GM12878 (cell line): ENCODE measurements at regions not wholly inside any gene's neighbourhood (a gene's known extent, or its start where the extent isn't known, plus 50 kb on each side); places are given as distances from the start of the nearest gene placed in this dataset.

Source experiments
- ATAC-seq: fragments of 200-7000 bp; cut with Tn5 transposase; 3 replicates; pipeline ENCODE4 v1.9.1; 2020; ENCODE audit warnings: mild to moderate bottlenecking, moderate library complexity
- BruUV-seq: library from RNA; stranded (reverse); fragments of 400-500 nt; replicated peaks from 2 replicates; lab custom pipeline; 2021; lab: Mats Ljungman, UMichigan
- CTCF ChIA-PET: fragments of 300-600 bp; sonication (Branson Sonifier 250); formaldehyde crosslinking; extraction: SDS; loops from one replicate; lab custom pipeline; 2021; ENCODE audit warnings: inconsistent platforms; lab: Yijun Ruan, JAX
- POLR2A ChIA-PET: fragments of 350-600 bp; formaldehyde crosslinking; extraction: SDS; loops from one replicate; lab custom pipeline; 2021; ENCODE audit warnings: inconsistent platforms; lab: Charles Lee
- RAD21 ChIA-PET: fragments of 300-600 bp; sonication (Branson Sonifier 250); formaldehyde crosslinking; loops from one replicate; lab custom pipeline; 2023; ENCODE audit warnings: antibody characterized with exemption; ENCODE audit not compliant: unreplicated experiment; lab: Charles Lee
- SMC1A ChIA-PET: fragments of 300-600 bp; sonication (Branson Sonifier 250); formaldehyde crosslinking; loops from one replicate; lab custom pipeline; 2023; ENCODE audit not compliant: unreplicated experiment, uncharacterized antibody; lab: Charles Lee
- DNase-seq: peaks from one replicate; pipeline ENCODE4 v3.0.0-alpha.2; 2011; ENCODE audit warnings: low read depth, low spot score
- FAIRE-seq: peaks from 3 replicates; lab custom pipeline; 2011; peaks lifted over from hg19 to GRCh38; lab: Jason Lieb, UNC
- H2AFZ ChIP-seq: 2 replicates; pipeline ENCODE4 v1.6.0; 2011; ENCODE audit warnings: low read depth, low read length, control low read depth; ENCODE audit not compliant: control insufficient read depth
- H3K27ac ChIP-seq: 2 replicates; pipeline ENCODE4 v1.5.1; 2011; ENCODE audit warnings: control low read depth; ENCODE audit not compliant: control insufficient read depth, insufficient read depth
- H3K27me3 ChIP-seq, 2 experiments: replicated peaks in 1 of 2; 2 replicates each; pipeline versions ENCODE4 v1.6.0 to v1.6.1; 2011; ENCODE audit warnings: low read length in 1 of 2; ENCODE audit not compliant: control insufficient read depth in 2 of 2, insufficient read depth in 2 of 2
- H3K36me3 ChIP-seq, 2 experiments: 2 replicates each; pipeline ENCODE4 v1.5.1; 2011; ENCODE audit warnings: low read length in 1 of 2; ENCODE audit not compliant: control insufficient read depth in 2 of 2, insufficient read depth in 2 of 2
- H3K4me1 ChIP-seq: 2 replicates; pipeline ENCODE4 v1.6.1; 2011; ENCODE audit warnings: mild to moderate bottlenecking, low read length, moderate library complexity, mixed read lengths; ENCODE audit not compliant: control insufficient read depth, insufficient read depth
- H3K4me2 ChIP-seq: 2 replicates; pipeline ENCODE4 v1.6.0; 2011; ENCODE audit warnings: control low read depth; ENCODE audit not compliant: control insufficient read depth, insufficient read depth
- H3K4me3 ChIP-seq: fragments of 200-600 bp; sonication (generic); 2 replicates; pipeline ENCODE4 v1.5.1; 2016
- H3K79me2 ChIP-seq: 2 replicates; pipeline ENCODE4 v1.6.0; 2011; ENCODE audit warnings: low read length; ENCODE audit not compliant: control insufficient read depth, insufficient read depth
- H3K9ac ChIP-seq: 2 replicates; pipeline ENCODE4 v1.8.0; 2011; ENCODE audit warnings: low read length, control low read depth, mixed read lengths; ENCODE audit not compliant: control insufficient read depth, insufficient read depth
- H3K9me3 ChIP-seq: replicated peaks from 3 replicates; pipeline ENCODE4 v1.5.1; 2011; ENCODE audit warnings: mild to moderate bottlenecking, low read length; ENCODE audit not compliant: control insufficient read depth, insufficient read depth
- H4K20me1 ChIP-seq: 2 replicates; pipeline ENCODE4 v1.6.0; 2011; ENCODE audit not compliant: control insufficient read depth, insufficient read depth
- ATF3 ChIP-seq: IDR thresholded peaks from 2 replicates; pipeline ENCODE4 v1.6.1; 2011; ENCODE audit warnings: low read depth, mild to moderate bottlenecking, low read length, moderate library complexity, borderline replicate concordance; ENCODE audit errors: extremely low read depth
- ATF7 ChIP-seq: fragments of 450-650 bp; IDR thresholded peaks from 2 replicates; pipeline ENCODE4 v1.6.1; 2016; ENCODE audit warnings: low read depth, mild to moderate bottlenecking
- CTCF ChIP-seq, 3 experiments: IDR thresholded peaks in 2 of 3; conservative IDR thresholded peaks in 1 of 3; 2 replicates each; pipeline ENCODE4 v1.5.1; 2011; ENCODE audit warnings: low read depth in 3 of 3, low read length in 3 of 3, mild to moderate bottlenecking in 3 of 3, control low read depth in 2 of 3, moderate library complexity in 2 of 3, inconsistent platforms in 1 of 3, mixed read lengths in 1 of 3; ENCODE audit not compliant: control insufficient read depth in 2 of 3, insufficient read depth in 1 of 3; ENCODE audit errors: extremely low read depth in 1 of 3
- HDAC6 ChIP-seq: fragments of 200-600 bp; sonication (generic); IDR thresholded peaks from one replicate; pipeline ENCODE4 v1.8.0; 2017; ENCODE audit warnings: antibody characterized with exemption; ENCODE audit not compliant: unreplicated experiment
- NBN ChIP-seq: fragments of 450-650 bp; IDR thresholded peaks from 2 replicates; pipeline ENCODE4 v1.6.1; 2016
- NR2C1 ChIP-seq: fragments of 450-650 bp; IDR thresholded peaks from 2 replicates; pipeline ENCODE4 v1.6.1; 2017; ENCODE audit warnings: antibody characterized with exemption, mild to moderate bottlenecking, moderate library complexity
- POU2F2 ChIP-seq: IDR thresholded peaks from 3 replicates; pipeline ENCODE4 v1.6.1; 2011; ENCODE audit warnings: low read depth, mild to moderate bottlenecking, low read length, borderline replicate concordance
- RAD21 ChIP-seq: IDR thresholded peaks from 2 replicates; pipeline ENCODE4 v1.6.1; 2011; ENCODE audit warnings: mild to moderate bottlenecking, low read depth, low read length, moderate library complexity; ENCODE audit not compliant: insufficient read depth
- SMAD5 ChIP-seq: IDR thresholded peaks from 2 replicates; pipeline ENCODE4 v1.6.1; 2016; ENCODE audit warnings: antibody characterized with exemption, low read depth
- SMC3 ChIP-seq: IDR thresholded peaks from 2 replicates; pipeline ENCODE4 v1.6.1; 2011; ENCODE audit warnings: low read length, improper control_type of control experiment, borderline replicate concordance
- SRF ChIP-seq, 2 experiments: IDR thresholded peaks; 2 replicates each; pipeline ENCODE4 v1.6.1; 2011; ENCODE audit warnings: low read depth in 2 of 2, low read length in 2 of 2, mild to moderate bottlenecking in 1 of 2, moderate library complexity in 1 of 2
- YY1 ChIP-seq: IDR thresholded peaks from 2 replicates; pipeline ENCODE4 v1.6.1; 2011; ENCODE audit warnings: low read depth, mild to moderate bottlenecking, low read length
- WGBS: methylation state at CpG from one replicate; pipeline ENCODE4 v1.1.6; 2016; ENCODE audit warnings: low lambda C conversion rate; ENCODE audit not compliant: insufficient replicate concordance, insufficient coverage; ENCODE audit errors: missing lambda C conversion rate; 5-methylcytosine and 5-hydroxymethylcytosine counted together
- in situ Hi-C: fragments of 300-500 bp; cut with MboI; formaldehyde crosslinking; loops from 9 replicates; pipeline ENCODE4 v1.14.3; 2018; ENCODE audit warnings: mixed read lengths
- intact Hi-C: fragments of 100-400 bp; cut with micrococcal nuclease; formaldehyde crosslinking; loops from one replicate; pipeline ENCODE4 v1.14.2; 2022; ENCODE audit not compliant: unreplicated experiment
- TF ChIP-seq, protein P1 (sequence below): fragments of 450-650 bp; IDR thresholded peaks from 2 replicates; pipeline ENCODE4 v1.6.1; 2017; ENCODE audit warnings: low read depth, mild to moderate bottlenecking, moderate library complexity
- TF ChIP-seq, protein P2 (sequence below): fragments of 450-650 bp; IDR thresholded peaks from 2 replicates; pipeline ENCODE4 v1.6.1; 2016; ENCODE audit warnings: mild to moderate bottlenecking
- TF ChIP-seq, protein P3 (sequence below): fragments of 450-650 bp; IDR thresholded peaks from 2 replicates; pipeline ENCODE4 v1.6.1; 2014; ENCODE audit warnings: mild to moderate bottlenecking

GRCh38 chr18:25921677-25922421 lies 168.6 kb downstream of the SS18 start:
- Histone ChIP-seq H3K9ac (no peak overlapping the region), H3K27me3 (no peaks in the 10 kb centered on the region), H3K27ac (no peak overlapping the region), H3K9me3 (no peaks in the 10 kb centered on the region), H2AFZ (peak overlapping the region; percentile 96), H3K4me3 (no peak overlapping the region), H3K4me2 (peak overlapping the region; percentile 60; the same call in 1 of the 2 replicates), H4K20me1 (no peaks in the 10 kb centered on the region), H3K36me3 (no peaks in the 10 kb centered on the region), H3K4me1 (no peaks in the 10 kb centered on the region), H3K79me2 (no peaks in the 10 kb centered on the region)
- intact Hi-C loops (loop anchor here (1.0 kb wide), 2 partner anchors 96 to 237 kb away; no protein-coding TSS in a partner anchor), in situ Hi-C loops (loop anchor here (10.0 kb wide), 1 partner anchor 233 kb away; no protein-coding TSS in a partner anchor)
- ChIA-PET CTCF (interaction anchor here (0.6 to 1.7 kb wide), 19 partner anchors 12 to 896 kb away, joined by 3 to 11 read pairs (median 3); no protein-coding TSS in a partner anchor), POLR2A (no interaction called here), RAD21 (interaction anchor here (0.7 to 1.7 kb wide), 6 partner anchors 74 to 462 kb away, joined by 3 to 13 read pairs (median 6); no protein-coding TSS in a partner anchor), SMC1A (interaction anchor here (0.5 to 2.9 kb wide), 8 partner anchors 10 to 458 kb away, joined by 3 to 8 read pairs (median 4); no protein-coding TSS in a partner anchor)
- ATAC-seq (peak; percentile 97), DNase-seq (peak; percentile 20), FAIRE-seq (peak; percentile 97)
- 59% methylated on average over 13 of the region's 13 CpGs for WGBS
- no TSS peak for BruUV-seq
- TF ChIP-seq SMAD5 = no peak
- TF ChIP-seq, protein P1, sequence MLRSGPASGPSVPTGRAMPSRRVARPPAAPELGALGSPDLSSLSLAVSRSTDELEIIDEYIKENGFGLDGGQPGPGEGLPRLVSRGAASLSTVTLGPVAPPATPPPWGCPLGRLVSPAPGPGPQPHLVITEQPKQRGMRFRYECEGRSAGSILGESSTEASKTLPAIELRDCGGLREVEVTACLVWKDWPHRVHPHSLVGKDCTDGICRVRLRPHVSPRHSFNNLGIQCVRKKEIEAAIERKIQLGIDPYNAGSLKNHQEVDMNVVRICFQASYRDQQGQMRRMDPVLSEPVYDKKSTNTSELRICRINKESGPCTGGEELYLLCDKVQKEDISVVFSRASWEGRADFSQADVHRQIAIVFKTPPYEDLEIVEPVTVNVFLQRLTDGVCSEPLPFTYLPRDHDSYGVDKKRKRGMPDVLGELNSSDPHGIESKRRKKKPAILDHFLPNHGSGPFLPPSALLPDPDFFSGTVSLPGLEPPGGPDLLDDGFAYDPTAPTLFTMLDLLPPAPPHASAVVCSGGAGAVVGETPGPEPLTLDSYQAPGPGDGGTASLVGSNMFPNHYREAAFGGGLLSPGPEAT = peak; percentile 86
- no peak for TF ChIP-seq SRF (IDR thresholded peaks at IDR 0.05; ENCODE audit: low read depth in 2 of 2, low read length in 2 of 2)
- no peak for TF ChIP-seq ATF7
- peak; percentile 100 for TF ChIP-seq YY1
- peak; percentile 46; the same call in 1 of the 3 replicates for TF ChIP-seq POU2F2
- 0 out of 2 replicates have a peak, but pooled peaks have one; percentile 14 for TF ChIP-seq ATF3
- TF ChIP-seq CTCF (IDR thresholded peaks at IDR 0.05 in 2 of 3, conservative IDR thresholded peaks at IDR 0.05 in 1 of 3; ENCODE audit: control insufficient read depth in 2 of 3, extremely low read depth in 1 of 3, insufficient read depth in 1 of 3, low read depth in 3 of 3, low read length in 3 of 3) = peak; percentile 75 to 84 (median 77)
- TF ChIP-seq RAD21 = peak; percentile 96
- TF ChIP-seq, protein P2, sequence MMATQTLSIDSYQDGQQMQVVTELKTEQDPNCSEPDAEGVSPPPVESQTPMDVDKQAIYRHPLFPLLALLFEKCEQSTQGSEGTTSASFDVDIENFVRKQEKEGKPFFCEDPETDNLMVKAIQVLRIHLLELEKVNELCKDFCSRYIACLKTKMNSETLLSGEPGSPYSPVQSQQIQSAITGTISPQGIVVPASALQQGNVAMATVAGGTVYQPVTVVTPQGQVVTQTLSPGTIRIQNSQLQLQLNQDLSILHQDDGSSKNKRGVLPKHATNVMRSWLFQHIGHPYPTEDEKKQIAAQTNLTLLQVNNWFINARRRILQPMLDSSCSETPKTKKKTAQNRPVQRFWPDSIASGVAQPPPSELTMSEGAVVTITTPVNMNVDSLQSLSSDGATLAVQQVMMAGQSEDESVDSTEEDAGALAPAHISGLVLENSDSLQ = peak; percentile 47; the same call in 1 of the 2 replicates
- TF ChIP-seq NBN = 0 out of 2 replicates have a peak, but pooled peaks have one; percentile 33
- TF ChIP-seq, protein P3, sequence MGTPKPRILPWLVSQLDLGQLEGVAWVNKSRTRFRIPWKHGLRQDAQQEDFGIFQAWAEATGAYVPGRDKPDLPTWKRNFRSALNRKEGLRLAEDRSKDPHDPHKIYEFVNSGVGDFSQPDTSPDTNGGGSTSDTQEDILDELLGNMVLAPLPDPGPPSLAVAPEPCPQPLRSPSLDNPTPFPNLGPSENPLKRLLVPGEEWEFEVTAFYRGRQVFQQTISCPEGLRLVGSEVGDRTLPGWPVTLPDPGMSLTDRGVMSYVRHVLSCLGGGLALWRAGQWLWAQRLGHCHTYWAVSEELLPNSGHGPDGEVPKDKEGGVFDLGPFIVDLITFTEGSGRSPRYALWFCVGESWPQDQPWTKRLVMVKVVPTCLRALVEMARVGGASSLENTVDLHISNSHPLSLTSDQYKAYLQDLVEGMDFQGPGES = 0 out of 2 replicates have a peak, but pooled peaks have one; percentile 9
- TF ChIP-seq SMC3 = peak; percentile 83
- TF ChIP-seq HDAC6 = no peak
- peak; percentile 40 for TF ChIP-seq NR2C1
